GM18867 (cell line): ENCODE measurements at regions not wholly inside any gene's neighbourhood (a gene's known extent, or its start where the extent isn't known, plus 50 kb on each side); places are given as distances from the start of the nearest gene placed in this dataset.

Experiments
- ATAC-seq: cut with Tn5 transposase; IDR thresholded peaks from one replicate; pipeline ENCODE4 v1.9.1; 2021; ENCODE audit warnings: mild to moderate bottlenecking, moderate library complexity; ENCODE audit not compliant: unreplicated experiment

GRCh38 chr4:56209767-56210166 lies 177.5 kb downstream of the AASDH start:
- no peak for ATAC-seq

GRCh38 chr4:56208103-56208502 lies 179.2 kb downstream of the AASDH start:
- no peak for ATAC-seq

- no peak for ATAC-seq
Observed at GRCh38 chr4:56206258-56206657, 181.0 kb downstream of the AASDH start.

DNA sequence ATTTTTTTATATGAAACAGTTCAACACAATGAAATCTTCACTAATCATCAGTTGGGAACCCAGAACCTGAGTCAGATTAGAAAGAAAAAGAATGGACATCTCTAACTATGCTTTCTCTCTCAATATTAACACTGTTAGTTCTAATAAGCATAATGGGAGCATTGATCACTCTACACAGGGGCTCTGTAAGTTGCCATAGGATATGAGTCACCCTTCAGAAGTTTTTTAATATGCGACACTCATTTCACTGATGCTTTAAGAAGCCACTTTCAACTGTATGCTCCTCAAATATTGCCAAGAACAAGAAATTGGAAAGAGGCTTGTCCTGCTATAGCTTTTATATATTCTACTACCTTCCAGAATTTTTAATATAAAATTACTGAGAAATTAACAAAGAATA lies 187.0 kb downstream of the AASDH start:
- no peak for ATAC-seq

DNA sequence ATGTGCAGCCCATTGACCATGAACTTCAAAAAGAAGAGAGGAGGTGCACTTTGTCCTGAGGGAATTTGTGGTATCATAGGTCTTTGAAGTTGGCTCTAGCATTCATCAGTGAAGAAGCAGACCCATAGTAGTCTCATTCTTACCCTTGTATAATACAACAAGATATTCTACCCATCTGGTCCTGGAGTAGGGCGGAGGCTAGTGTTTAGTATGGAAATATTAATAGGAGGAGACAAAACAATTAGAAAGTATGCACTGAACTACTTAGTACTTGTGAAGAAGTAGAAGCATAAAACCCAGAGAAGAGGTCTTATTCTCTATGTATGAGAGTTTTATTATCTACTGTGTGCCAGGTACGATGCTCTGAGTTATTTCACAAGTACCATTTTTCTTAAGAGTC lies 189.0 kb downstream of the AASDH start:
- no peak for ATAC-seq

GRCh38 chr4:56197387-56197786 lies 189.9 kb downstream of the AASDH start:
- no peak for ATAC-seq

DNA sequence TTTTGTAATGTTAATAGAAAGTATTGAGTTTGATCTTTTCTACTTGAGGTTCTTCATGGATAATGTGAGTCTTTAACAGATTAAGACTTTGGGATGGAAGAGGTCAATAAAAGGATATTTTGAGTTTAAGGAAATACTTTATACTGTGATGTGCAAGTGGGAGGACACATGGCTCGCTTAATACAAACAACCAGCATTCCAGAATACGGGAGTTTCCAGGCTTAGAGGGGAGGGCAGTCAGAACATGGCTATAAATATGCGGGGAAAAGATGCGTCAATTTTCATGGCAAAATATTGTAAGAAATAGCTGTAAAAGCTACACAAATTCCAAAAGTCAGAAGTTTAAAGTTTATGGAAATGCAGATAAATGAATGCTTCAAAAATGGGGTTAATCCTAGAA lies 192.3 kb downstream of the AASDH start:
- ATAC-seq: no peak

- no peak for ATAC-seq
Observed at GRCh38 chr4:56191534-56191933, 195.8 kb downstream of the AASDH start.

DNA sequence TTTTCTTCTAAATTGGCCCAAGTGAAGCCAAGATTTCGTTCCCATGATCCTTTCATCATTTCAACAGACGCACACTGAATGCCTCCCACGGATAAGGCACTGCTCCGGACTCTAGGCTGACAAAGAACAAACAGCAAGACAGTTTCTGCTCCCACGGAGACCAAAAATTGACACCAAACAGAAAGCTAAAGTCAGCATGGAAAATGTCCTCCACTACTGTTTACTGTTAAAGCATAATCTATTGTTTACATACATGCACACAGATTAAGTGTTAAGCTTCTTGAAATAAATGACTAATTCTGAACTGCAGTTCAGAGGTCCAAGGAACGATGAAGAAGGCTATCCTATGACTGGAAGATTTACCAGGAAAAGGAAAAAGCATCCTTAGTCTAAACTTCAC lies 199.6 kb downstream of the AASDH start:
- no peak for ATAC-seq

- no peak for ATAC-seq
Observed at GRCh38 chr4:56186808-56187523, 200.3 kb downstream of the AASDH start.

- no peak for ATAC-seq
Observed at GRCh38 chr4:56185901-56186300, 201.4 kb downstream of the AASDH start.

GRCh38 chr4:56184214-56184613 lies 203.1 kb downstream of the AASDH start:
- no peak for ATAC-seq

DNA sequence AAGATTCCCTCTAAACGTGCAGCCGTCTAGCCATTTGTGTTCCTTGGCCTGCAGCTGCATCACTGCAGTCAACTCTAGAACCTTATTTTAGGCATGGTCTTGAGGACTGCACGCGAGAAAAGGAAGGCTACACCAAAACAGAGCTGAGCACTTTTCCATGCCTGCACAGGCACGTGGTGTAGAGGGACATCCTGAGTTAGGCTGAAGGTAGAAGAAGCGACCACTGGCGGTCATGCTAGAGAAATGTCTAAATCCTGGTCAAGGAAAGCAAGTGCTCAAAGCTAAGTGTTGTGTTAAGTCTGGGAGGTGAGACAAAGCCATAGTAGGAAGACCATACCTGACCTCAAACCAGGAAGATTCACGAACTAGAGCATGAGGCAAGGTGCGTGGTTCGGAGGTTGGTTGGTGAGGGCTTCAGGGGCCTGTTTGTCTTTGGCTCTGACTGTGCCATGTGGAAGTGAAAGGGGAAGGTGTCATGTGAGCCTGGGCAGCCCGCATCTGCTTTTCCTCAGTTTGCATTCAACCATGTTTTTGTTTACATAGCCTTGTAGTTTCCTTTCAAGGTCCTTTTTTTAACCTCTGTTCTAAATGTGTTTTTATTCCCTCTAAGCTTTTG lies 203.8 kb downstream of the AASDH start:
- ATAC-seq: peak; percentile 91

DNA sequence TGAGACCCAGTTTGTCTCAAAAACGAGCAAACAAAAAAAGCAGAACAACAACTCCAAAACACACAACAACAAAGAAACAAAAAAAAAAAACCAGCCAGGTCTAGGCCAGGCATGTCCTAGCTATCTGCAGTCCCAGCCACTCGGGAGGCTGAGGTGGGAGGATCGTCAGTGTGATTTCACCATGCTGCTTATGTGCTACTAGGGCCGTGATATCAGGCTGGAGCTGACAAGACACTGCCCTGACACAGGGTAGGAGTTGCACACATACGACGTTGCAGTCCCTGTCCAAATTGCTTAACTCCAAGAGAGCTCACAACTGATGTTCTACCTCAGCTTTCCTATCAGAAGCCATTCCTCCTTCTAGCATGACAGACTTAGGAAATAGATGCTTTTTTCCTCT lies 204.9 kb downstream of the AASDH start:
- ATAC-seq: no peak

- no peak for ATAC-seq
Observed at GRCh38 chr4:56181140-56181953, 205.9 kb downstream of the AASDH start.

- ATAC-seq: no peak
Observed at GRCh38 chr4:56169061-56169460, 218.2 kb downstream of the AASDH start.

DNA sequence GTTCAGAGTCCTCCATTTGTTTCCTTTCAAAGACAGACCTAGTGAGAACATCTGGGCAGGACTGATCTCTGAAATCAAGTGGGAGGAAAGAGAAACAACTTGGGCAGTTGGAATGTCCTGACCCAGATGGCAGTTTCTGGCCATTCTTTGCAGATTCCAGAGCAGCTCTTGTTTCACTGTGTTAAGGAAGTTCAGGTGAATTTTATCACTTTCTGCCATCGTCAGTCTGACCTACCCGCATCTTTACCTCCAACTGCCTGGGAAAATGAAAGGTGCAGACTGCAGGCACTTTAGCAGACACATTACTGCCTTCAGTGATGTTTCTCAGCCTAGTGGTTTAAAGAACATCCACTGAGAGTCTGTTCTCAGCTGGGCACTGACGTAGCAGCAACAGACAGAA lies 216.2 kb downstream of the CEP135 start:
- no peak for ATAC-seq

GRCh38 chr4:56160636-56161035 lies 211.9 kb downstream of the CEP135 start:
- no peak for ATAC-seq

- ATAC-seq: no peak
Observed at GRCh38 chr4:56158483-56158882, 209.7 kb downstream of the CEP135 start.

DNA sequence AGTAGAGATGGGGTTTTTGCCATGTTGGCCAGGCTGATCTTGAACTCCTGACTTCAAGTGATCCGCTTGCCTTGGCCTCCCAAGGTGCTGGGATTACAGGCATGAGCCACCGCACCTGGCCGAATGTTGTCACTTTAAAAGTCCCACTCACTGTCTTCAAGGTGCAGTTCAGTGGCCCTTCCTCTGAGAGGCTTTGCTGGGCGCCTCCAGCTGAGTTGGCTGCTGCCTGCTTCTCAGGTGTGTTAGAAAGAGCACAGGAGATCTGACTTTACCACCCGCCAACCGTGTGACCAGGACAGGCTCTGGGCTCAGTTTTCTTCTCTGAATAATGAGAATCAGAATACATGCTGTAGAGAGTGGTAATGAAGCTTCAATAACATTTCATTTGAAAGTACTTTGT lies 207.4 kb downstream of the CEP135 start:
- no peak for ATAC-seq

- no peak for ATAC-seq
Observed at GRCh38 chr4:56155432-56155831, 206.7 kb downstream of the CEP135 start.

DNA sequence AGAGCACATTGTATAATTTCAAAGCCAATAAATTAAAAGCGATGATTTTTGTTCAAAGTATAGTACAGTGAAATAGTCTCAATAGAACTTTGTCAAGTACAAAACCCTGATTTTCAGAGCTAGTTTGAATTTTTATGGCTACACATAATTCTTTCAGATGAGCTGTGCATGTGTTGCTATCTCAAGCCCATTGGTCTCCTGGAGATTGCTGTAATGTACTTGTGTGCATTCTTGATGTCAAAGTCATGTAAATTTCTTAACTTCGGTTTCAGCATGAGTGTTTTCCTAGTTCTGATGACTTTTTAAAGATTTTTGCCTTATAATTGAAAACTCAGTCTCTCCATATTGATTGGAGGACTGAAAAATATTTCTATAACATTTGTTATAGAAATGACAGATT lies 200.8 kb downstream of the CEP135 start:
- no peak for ATAC-seq
